DND-41 (cell line): ENCODE measurements at regions not wholly inside any gene's neighbourhood (a gene's known extent, or its start where the extent isn't known, plus 50 kb on each side); places are given as distances from the start of the nearest gene placed in this dataset.

Experiments
- EZH2 ChIP-seq: IDR thresholded peaks from 3 replicates; pipeline ENCODE4 v1.6.1; 2012; ENCODE audit warnings: borderline replicate concordance, low read depth, mild to moderate bottlenecking, moderate library complexity, low read length, inconsistent platforms; ENCODE audit not compliant: severe bottlenecking
- TF ChIP-seq, protein P1 (sequence below): IDR thresholded peaks from 2 replicates; pipeline ENCODE4 v1.5.1; 2012; ENCODE audit warnings: borderline replicate concordance, low read length, moderate library complexity, mild to moderate bottlenecking; ENCODE audit not compliant: poor library complexity, severe bottlenecking; ENCODE audit errors: extremely low read depth

DNA sequence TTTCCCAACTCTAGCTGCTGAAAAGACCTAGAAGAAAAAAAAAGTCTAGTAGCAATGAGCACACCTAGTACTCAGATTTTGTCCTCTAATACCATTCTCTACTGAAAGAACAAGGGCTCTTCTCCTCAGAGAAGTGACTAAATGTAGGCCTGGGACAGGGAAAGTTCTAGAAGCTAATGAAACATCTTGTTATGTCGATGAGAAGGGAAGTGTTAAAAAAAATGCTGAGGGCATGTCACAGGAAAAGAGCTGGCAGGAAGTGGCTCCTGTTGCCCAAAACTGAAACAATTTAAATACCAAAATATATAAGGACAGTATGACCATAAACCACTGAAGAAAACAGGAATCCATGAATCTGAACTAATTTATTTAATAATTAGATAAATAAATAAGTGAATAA lies 581.4 kb upstream of the TBL1XR1 start:
- TF ChIP-seq, protein P1, sequence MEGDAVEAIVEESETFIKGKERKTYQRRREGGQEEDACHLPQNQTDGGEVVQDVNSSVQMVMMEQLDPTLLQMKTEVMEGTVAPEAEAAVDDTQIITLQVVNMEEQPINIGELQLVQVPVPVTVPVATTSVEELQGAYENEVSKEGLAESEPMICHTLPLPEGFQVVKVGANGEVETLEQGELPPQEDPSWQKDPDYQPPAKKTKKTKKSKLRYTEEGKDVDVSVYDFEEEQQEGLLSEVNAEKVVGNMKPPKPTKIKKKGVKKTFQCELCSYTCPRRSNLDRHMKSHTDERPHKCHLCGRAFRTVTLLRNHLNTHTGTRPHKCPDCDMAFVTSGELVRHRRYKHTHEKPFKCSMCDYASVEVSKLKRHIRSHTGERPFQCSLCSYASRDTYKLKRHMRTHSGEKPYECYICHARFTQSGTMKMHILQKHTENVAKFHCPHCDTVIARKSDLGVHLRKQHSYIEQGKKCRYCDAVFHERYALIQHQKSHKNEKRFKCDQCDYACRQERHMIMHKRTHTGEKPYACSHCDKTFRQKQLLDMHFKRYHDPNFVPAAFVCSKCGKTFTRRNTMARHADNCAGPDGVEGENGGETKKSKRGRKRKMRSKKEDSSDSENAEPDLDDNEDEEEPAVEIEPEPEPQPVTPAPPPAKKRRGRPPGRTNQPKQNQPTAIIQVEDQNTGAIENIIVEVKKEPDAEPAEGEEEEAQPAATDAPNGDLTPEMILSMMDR = no peak
- no peak for TF ChIP-seq EZH2
